ENCODE measurements at regions not wholly inside any gene's neighbourhood (a gene's known extent, or its start where the extent isn't known, plus 50 kb on each side); places are given as distances from the start of the nearest gene placed in this dataset.

DNA sequence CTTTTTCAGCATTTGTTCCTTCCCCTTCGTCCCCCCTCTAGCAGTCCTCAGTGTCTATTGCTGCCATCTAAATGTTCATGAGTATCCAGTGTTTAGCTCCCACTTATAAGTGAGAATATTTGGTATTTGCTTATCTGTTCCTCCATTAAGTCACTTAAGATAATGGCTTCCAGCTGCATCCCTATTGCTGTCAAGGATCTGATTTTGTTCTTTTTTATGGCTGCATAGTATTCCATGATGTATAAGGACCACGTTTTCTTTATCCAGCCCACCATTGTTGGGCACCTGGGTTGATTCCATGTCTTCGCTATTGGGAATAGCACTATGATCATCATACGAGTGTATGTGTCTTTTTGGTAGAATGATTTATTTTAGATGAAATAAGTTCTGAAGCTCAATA lies 166.9 kb upstream of the NCK2 start:
- no peaks in the 10 kb centered on the region for H3K36me3 ChIP-seq (ENCODE audit: control insufficient read depth in 1 of 2, insufficient read depth in 2 of 2, low read length in 2 of 2)
- H2AK5ac ChIP-seq (ENCODE audit: low read length) = no peak overlapping the region
- whole genome bisulfite sequencing (ENCODE audit: extremely low coverage, insufficient coverage, insufficient read length) = no CpG with 5 or more reads among the region's 4 CpGs
- H2BK5ac ChIP-seq (ENCODE audit: low read depth, low read length, poor library complexity) = no peak overlapping the region
- peaks cover 5% of the 10 kb centered on the region for H3K79me1 ChIP-seq (ENCODE audit: low read length)
- H3K27me3 ChIP-seq (ENCODE audit: insufficient read depth, low read length) = no peaks in the 10 kb centered on the region
- H3K4ac ChIP-seq (ENCODE audit: low read depth, low read length) = no peak overlapping the region
- H3K27ac ChIP-seq (ENCODE audit: low read depth, low read length) = no peak overlapping the region
- H3K14ac ChIP-seq (ENCODE audit: low read length) = no peak overlapping the region
- H2BK12ac ChIP-seq (ENCODE audit: low read length) = no peak overlapping the region
- no peak overlapping the region for H3K18ac ChIP-seq (ENCODE audit: low read length)
- H3K23ac ChIP-seq (ENCODE audit: low read length) = no peak overlapping the region
- no peak overlapping the region for H3K9ac ChIP-seq (ENCODE audit: low read length)
- H3K9me3 ChIP-seq (ENCODE audit: insufficient read depth, low read depth, low read length) = no peaks in the 10 kb centered on the region
- H3K4me2 ChIP-seq (ENCODE audit: low read length) = no peak overlapping the region
- H4K8ac ChIP-seq (ENCODE audit: low read depth, low read length) = no peak overlapping the region
- H3K4me3 ChIP-seq (ENCODE audit: low read depth, low read length) = no peak overlapping the region
- no peak overlapping the region for H2BK120ac ChIP-seq (ENCODE audit: insufficient read depth, low read length, poor library complexity)
- no peak for DNase-seq
- peaks cover 2% of the 10 kb centered on the region for H3K79me2 ChIP-seq (ENCODE audit: control insufficient read depth, insufficient read depth, low read length, poor library complexity)
- peaks cover 5% of the 10 kb centered on the region in 2 experiments for H3K4me1 ChIP-seq (ENCODE audit: control insufficient read depth in 1 of 2, insufficient read depth in 2 of 2, low read length in 2 of 2)
- no peak overlapping the region for H2AFZ ChIP-seq (ENCODE audit: insufficient read depth, low read length, poor library complexity)
- no peak overlapping the region for H4K12ac ChIP-seq (ENCODE audit: low read depth, low read length)
- H4K91ac ChIP-seq (ENCODE audit: low read depth, low read length) = no peak overlapping the region

DNA sequence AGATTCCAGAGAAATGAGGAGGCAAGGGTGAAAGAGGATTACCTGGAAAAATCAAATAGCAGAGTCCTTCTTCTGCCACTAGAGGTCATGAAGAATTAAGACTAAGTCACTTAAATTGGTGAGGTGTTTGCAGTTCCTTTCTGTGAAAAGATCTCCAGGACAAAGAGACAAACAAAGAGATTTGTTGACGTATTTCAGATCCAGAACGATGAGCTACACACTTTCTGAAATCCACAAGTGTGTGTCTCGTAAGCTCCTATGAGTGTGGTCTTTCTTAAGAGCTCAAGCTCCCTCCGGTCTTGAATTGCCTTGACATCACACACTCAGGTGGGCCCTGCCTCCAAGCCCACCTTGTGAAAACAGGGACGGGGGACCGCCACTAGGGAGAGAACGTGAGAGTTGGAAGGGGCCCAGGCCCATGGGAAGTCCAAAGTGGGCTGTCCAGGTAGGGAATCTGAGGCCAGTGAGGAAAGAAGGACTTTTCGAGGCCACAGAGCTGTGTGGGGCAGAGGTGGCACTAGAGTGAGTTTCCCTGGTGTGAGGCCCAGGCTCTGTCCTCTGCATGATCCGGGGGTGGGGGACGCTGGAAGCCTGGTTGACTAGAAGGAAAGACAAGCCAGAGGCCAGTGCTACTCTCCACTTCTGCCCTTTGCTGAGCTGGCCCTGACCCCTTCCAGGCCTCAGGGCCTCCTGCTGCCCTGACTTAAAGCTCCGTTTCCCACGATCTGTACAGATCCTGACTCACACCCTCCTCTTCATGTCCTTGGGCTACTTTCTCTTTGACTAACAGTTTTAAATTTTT lies 168.1 kb upstream of the NCK2 start:
- H3K36me3 ChIP-seq (ENCODE audit: control insufficient read depth in 1 of 2, insufficient read depth in 2 of 2, low read length in 2 of 2) = no peaks in the 10 kb centered on the region
- H2AFZ ChIP-seq (ENCODE audit: insufficient read depth, low read length, poor library complexity) = peak overlapping the region; percentile 1
- no peaks in the 10 kb centered on the region for H3K9me3 ChIP-seq (ENCODE audit: insufficient read depth, low read depth, low read length)
- H4K12ac ChIP-seq (ENCODE audit: low read depth, low read length) = peak overlapping the region; percentile 13
- peak overlapping the region; percentile 40 for H4K91ac ChIP-seq (ENCODE audit: low read depth, low read length)
- H3K9ac ChIP-seq (ENCODE audit: low read length) = no peak overlapping the region
- H3K4me3 ChIP-seq (ENCODE audit: low read depth, low read length) = no peak overlapping the region
- no peak overlapping the region for H3K23ac ChIP-seq (ENCODE audit: low read length)
- peak overlapping the region; percentile 25 for H3K27ac ChIP-seq (ENCODE audit: low read depth, low read length)
- peak overlapping the region; percentile 9 for H2BK120ac ChIP-seq (ENCODE audit: insufficient read depth, low read length, poor library complexity)
- peak overlapping the region; percentile 77 for H3K14ac ChIP-seq (ENCODE audit: low read length)
- H3K4ac ChIP-seq (ENCODE audit: low read depth, low read length) = no peak overlapping the region
- H2BK5ac ChIP-seq (ENCODE audit: low read depth, low read length, poor library complexity) = peak overlapping the region; percentile 5
- H3K79me2 ChIP-seq (ENCODE audit: control insufficient read depth, insufficient read depth, low read length, poor library complexity) = peaks cover 2% of the 10 kb centered on the region
- peak overlapping the region; percentile 14 for H2BK12ac ChIP-seq (ENCODE audit: low read length)
- no peak overlapping the region for H2AK5ac ChIP-seq (ENCODE audit: low read length)
- H3K79me1 ChIP-seq (ENCODE audit: low read length) = peaks cover 5% of the 10 kb centered on the region
- H3K27me3 ChIP-seq (ENCODE audit: insufficient read depth, low read length) = no peaks in the 10 kb centered on the region
- peak overlapping the region; percentile 39 for H4K8ac ChIP-seq (ENCODE audit: low read depth, low read length)
- WGBS (ENCODE audit: extremely low coverage, insufficient coverage, insufficient read length) = no CpG with 5 or more reads among the region's 12 CpGs
- peak; percentile 39 to 67 for DNase-seq
- peak overlapping the region; percentile 83 for H3K18ac ChIP-seq (ENCODE audit: low read length)
- peaks cover 5% of the 10 kb centered on the region in 2 experiments for H3K4me1 ChIP-seq (ENCODE audit: control insufficient read depth in 1 of 2, insufficient read depth in 2 of 2, low read length in 2 of 2)
- no peak overlapping the region for H3K4me2 ChIP-seq (ENCODE audit: low read length)

DNA sequence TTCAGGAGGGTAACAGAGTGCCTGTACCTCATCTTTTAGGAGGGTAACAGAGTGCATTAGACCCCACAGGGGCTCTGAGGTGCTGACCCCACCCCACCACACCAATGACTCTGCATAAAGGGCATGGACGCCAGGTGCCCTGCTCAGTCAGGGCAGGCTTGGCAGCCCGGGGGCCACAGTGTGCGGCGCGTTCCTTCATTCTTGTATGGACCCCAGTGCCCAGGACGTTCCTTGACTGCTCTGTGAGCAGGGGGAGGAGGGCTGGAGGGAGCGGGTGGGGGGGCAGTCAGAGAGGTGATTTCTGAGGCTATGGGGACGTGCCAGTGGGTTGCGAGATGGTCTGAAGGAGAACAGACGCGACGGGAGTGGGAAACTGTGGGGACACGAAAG lies 168.7 kb upstream of the NCK2 start:
- Histone ChIP-seq H4K12ac (ENCODE audit: low read depth, low read length) (no peak overlapping the region), H3K36me3 (ENCODE audit: control insufficient read depth in 1 of 2, insufficient read depth in 2 of 2, low read length in 2 of 2) (no peaks in the 10 kb centered on the region), H2BK12ac (ENCODE audit: low read length) (no peak overlapping the region), H3K79me2 (ENCODE audit: control insufficient read depth, insufficient read depth, low read length, poor library complexity) (peaks cover 2% of the 10 kb centered on the region), H3K4me2 (ENCODE audit: low read length) (no peak overlapping the region), H2AFZ (ENCODE audit: insufficient read depth, low read length, poor library complexity) (no peak overlapping the region), H3K4me3 (ENCODE audit: low read depth, low read length) (no peak overlapping the region), H3K18ac (ENCODE audit: low read length) (no peak overlapping the region), H3K4ac (ENCODE audit: low read depth, low read length) (no peak overlapping the region), H4K91ac (ENCODE audit: low read depth, low read length) (no peak overlapping the region), H3K23ac (ENCODE audit: low read length) (no peak overlapping the region), H3K9me3 (ENCODE audit: insufficient read depth, low read depth, low read length) (no peaks in the 10 kb centered on the region), H3K4me1 (ENCODE audit: control insufficient read depth in 1 of 2, insufficient read depth in 2 of 2, low read length in 2 of 2) (peaks cover 5% of the 10 kb centered on the region in 2 experiments), H4K8ac (ENCODE audit: low read depth, low read length) (no peak overlapping the region), H3K79me1 (ENCODE audit: low read length) (peaks cover 5% of the 10 kb centered on the region), H3K14ac (ENCODE audit: low read length) (no peak overlapping the region), H3K9ac (ENCODE audit: low read length) (no peak overlapping the region), H2BK5ac (ENCODE audit: low read depth, low read length, poor library complexity) (no peak overlapping the region), H3K27me3 (ENCODE audit: insufficient read depth, low read length) (no peaks in the 10 kb centered on the region), H2AK5ac (ENCODE audit: low read length) (no peak overlapping the region), H2BK120ac (ENCODE audit: insufficient read depth, low read length, poor library complexity) (no peak overlapping the region), H3K27ac (ENCODE audit: low read depth, low read length) (no peak overlapping the region)
- no peak for DNase-seq
- WGBS (ENCODE audit: extremely low coverage, insufficient coverage, insufficient read length) = no CpG with 5 or more reads among the region's 13 CpGs

DNA sequence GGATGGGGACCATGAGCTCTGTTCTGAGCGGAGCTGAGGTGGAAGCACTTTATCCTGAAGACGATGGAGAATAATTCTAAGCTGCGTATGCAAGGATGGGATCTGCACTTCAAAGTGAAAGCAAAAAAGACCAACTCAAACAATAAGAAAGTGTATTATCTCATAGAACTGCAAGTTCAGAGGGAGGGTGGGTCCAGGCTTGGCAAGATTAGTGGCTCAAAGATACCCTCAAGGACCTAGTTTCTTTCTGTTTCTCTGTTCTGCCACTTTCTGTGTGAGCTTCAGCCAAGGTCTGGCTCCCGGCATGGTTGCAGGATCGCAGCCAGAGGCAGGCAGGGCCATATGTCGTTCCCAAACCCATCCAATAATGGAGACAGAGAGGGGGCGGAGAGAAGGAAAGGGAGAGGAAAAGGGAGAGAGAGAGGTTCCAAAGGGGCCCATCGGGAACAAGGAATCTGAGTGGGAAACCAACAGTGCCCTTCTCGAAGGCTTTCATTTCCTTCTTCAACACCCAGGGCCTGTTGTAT lies 169.2 kb upstream of the NCK2 start:
- no peak overlapping the region for H2BK120ac ChIP-seq (ENCODE audit: insufficient read depth, low read length, poor library complexity)
- H3K4me3 ChIP-seq (ENCODE audit: low read depth, low read length) = no peak overlapping the region
- no peak overlapping the region for H3K27ac ChIP-seq (ENCODE audit: low read depth, low read length)
- H4K8ac ChIP-seq (ENCODE audit: low read depth, low read length) = no peak overlapping the region
- no peak overlapping the region for H2BK5ac ChIP-seq (ENCODE audit: low read depth, low read length, poor library complexity)
- peaks cover 5% of the 10 kb centered on the region for H3K79me1 ChIP-seq (ENCODE audit: low read length)
- H3K36me3 ChIP-seq (ENCODE audit: control insufficient read depth in 1 of 2, insufficient read depth in 2 of 2, low read length in 2 of 2) = no peaks in the 10 kb centered on the region
- H2AK5ac ChIP-seq (ENCODE audit: low read length) = no peak overlapping the region
- H3K79me2 ChIP-seq (ENCODE audit: control insufficient read depth, insufficient read depth, low read length, poor library complexity) = peaks cover 2% of the 10 kb centered on the region
- no peak overlapping the region for H3K4ac ChIP-seq (ENCODE audit: low read depth, low read length)
- H3K18ac ChIP-seq (ENCODE audit: low read length) = no peak overlapping the region
- no peak overlapping the region for H3K23ac ChIP-seq (ENCODE audit: low read length)
- H3K4me1 ChIP-seq (ENCODE audit: control insufficient read depth in 1 of 2, insufficient read depth in 2 of 2, low read length in 2 of 2) = peaks cover 5% of the 10 kb centered on the region in 2 experiments
- H3K9ac ChIP-seq (ENCODE audit: low read length) = no peak overlapping the region
- DNase-seq = no peak
- H3K4me2 ChIP-seq (ENCODE audit: low read length) = no peak overlapping the region
- WGBS (ENCODE audit: extremely low coverage, insufficient coverage, insufficient read length) = no CpG with 5 or more reads among the region's 9 CpGs
- H3K27me3 ChIP-seq (ENCODE audit: insufficient read depth, low read length) = no peaks in the 10 kb centered on the region
- H4K91ac ChIP-seq (ENCODE audit: low read depth, low read length) = no peak overlapping the region
- no peak overlapping the region for H2BK12ac ChIP-seq (ENCODE audit: low read length)
- no peaks in the 10 kb centered on the region for H3K9me3 ChIP-seq (ENCODE audit: insufficient read depth, low read depth, low read length)
- H4K12ac ChIP-seq (ENCODE audit: low read depth, low read length) = no peak overlapping the region
- no peak overlapping the region for H2AFZ ChIP-seq (ENCODE audit: insufficient read depth, low read length, poor library complexity)
- no peak overlapping the region for H3K14ac ChIP-seq (ENCODE audit: low read length)

Measured in trophoblast cell (in vitro differentiated cells and primary cell).